SK-N-SH (cell line): ENCODE measurements at regions not wholly inside any gene's neighbourhood (a gene's known extent, or its start where the extent isn't known, plus 50 kb on each side); places are given as distances from the start of the nearest gene placed in this dataset.

Source experiments
- ELF1 ChIP-seq: IDR thresholded peaks from 2 replicates; pipeline ENCODE4 v1.4.0; 2012
- EP300 ChIP-seq, 2 experiments: IDR thresholded peaks; 2 replicates each; pipeline versions ENCODE4 v1.4.0 to v1.6.1; 2012; ENCODE audit warnings: borderline replicate concordance in 1 of 2, low read depth in 1 of 2, low read length in 1 of 2
- FOSL2 ChIP-seq: IDR thresholded peaks from 2 replicates; pipeline ENCODE4 v1.4.0; 2012; ENCODE audit warnings: low read depth, mild to moderate bottlenecking, moderate library complexity, borderline replicate concordance
- GABPA ChIP-seq: IDR thresholded peaks from 2 replicates; pipeline ENCODE4 v1.4.0; 2012; ENCODE audit warnings: low read depth, mild to moderate bottlenecking
- POLR2AphosphoS5 ChIP-seq: IDR thresholded peaks from 2 replicates; pipeline ENCODE4 v1.6.1; 2012; ENCODE audit warnings: low read depth, low read length
- RCOR1 ChIP-seq: fragments of 150-350 bp; IDR thresholded peaks from 2 replicates; pipeline ENCODE4 v1.6.1; 2017; ENCODE audit warnings: antibody characterized with exemption, low read length
- TF ChIP-seq, protein P1 (sequence below): fragments of 200-600 bp; sonication (generic); IDR thresholded peaks from 2 replicates; pipeline ENCODE4 v1.6.1; 2017; ENCODE audit warnings: antibody characterized with exemption, mild to moderate bottlenecking, moderate library complexity
- TF ChIP-seq, protein P2 (sequence below): IDR thresholded peaks from 2 replicates; pipeline ENCODE4 v1.4.0; 2012; ENCODE audit warnings: low read depth, borderline replicate concordance

DNA sequence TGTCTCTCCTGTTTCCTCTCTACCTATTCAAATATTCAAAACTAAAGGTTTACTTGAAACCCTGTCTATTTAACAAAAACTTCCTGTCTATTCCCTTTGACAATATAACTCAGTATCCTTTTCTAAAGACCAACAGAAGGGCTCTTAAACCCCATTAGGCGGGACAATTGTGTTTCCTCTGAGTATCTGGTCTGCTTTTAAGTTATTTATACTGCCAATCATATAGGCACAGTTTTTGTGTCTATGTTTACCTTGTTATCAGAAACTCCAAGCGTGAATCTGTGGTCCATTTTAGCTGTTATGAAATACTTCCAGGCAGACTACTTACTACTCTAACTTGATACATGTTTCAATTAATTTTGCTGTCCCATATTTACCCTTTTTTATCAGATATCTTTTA, 350.0 kb upstream of the CTSO start:
- no peak for TF ChIP-seq EP300 (IDR thresholded peaks at IDR 0.05; ENCODE audit: borderline replicate concordance in 1 of 2, low read depth in 1 of 2, low read length in 1 of 2)
- TF ChIP-seq, protein P1, sequence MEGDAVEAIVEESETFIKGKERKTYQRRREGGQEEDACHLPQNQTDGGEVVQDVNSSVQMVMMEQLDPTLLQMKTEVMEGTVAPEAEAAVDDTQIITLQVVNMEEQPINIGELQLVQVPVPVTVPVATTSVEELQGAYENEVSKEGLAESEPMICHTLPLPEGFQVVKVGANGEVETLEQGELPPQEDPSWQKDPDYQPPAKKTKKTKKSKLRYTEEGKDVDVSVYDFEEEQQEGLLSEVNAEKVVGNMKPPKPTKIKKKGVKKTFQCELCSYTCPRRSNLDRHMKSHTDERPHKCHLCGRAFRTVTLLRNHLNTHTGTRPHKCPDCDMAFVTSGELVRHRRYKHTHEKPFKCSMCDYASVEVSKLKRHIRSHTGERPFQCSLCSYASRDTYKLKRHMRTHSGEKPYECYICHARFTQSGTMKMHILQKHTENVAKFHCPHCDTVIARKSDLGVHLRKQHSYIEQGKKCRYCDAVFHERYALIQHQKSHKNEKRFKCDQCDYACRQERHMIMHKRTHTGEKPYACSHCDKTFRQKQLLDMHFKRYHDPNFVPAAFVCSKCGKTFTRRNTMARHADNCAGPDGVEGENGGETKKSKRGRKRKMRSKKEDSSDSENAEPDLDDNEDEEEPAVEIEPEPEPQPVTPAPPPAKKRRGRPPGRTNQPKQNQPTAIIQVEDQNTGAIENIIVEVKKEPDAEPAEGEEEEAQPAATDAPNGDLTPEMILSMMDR = no peak
- TF ChIP-seq POLR2AphosphoS5 = no peak
- TF ChIP-seq, protein P2, sequence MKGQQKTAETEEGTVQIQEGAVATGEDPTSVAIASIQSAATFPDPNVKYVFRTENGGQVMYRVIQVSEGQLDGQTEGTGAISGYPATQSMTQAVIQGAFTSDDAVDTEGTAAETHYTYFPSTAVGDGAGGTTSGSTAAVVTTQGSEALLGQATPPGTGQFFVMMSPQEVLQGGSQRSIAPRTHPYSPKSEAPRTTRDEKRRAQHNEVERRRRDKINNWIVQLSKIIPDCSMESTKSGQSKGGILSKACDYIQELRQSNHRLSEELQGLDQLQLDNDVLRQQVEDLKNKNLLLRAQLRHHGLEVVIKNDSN = no peak
- TF ChIP-seq GABPA = no peak
- TF ChIP-seq FOSL2 = no peak
- TF ChIP-seq ELF1 = no peak
- no peak for TF ChIP-seq RCOR1
